ENCODE measurements at regions not wholly inside any gene's neighbourhood (a gene's known extent, or its start where the extent isn't known, plus 50 kb on each side); places are given as distances from the start of the nearest gene placed in this dataset.

DNA sequence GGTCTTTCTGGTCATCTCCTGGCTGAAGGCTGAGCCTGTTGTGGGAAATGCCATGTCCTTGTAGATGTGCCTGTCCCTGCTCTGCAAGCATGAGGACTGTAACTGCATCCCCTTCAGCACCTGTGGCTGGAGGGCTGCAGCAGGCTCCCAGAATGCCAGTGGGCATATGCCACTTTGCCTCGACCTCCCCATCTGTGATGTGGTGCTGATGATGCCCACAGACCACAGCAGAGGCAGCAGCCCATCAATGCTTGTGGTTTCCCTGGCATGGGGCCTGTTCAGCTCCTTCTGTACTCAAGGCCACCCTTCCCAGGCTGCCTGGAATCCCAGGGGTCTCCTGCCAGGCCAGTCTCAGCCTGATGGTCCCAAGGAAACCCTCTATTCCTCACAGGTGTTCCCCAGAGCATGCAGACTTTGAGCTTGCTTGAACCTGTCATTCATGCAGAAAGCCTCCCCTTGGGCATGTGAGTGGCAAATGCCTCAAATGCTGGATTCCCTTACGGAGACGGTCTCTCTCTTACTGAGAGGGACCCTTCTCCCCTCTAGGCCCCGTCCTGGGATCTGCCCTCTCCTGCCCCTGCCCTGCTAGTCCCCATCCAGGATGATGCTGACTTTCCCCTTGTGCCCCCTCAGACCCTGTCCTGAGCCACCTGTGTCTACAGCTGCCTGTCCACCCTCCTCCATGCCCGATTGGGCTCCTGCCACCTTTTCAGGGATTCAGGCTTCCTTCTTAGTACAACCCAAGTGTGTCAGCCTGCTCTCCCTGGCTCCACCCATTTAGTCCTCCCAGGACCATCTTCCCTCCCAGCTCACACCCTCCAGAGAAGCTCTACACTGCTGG, 50.9 kb upstream of the ANTXRL start:
- no peaks in the 10 kb centered on the region for H3K9me3 ChIP-seq
- intact Hi-C loops (cut with DNase I) = no loop called here
- ATAC-seq (no peak), DNase-seq (no peak)
- no peaks in the 10 kb centered on the region for H3K4me1 ChIP-seq
- TF ChIP-seq, protein P1, sequence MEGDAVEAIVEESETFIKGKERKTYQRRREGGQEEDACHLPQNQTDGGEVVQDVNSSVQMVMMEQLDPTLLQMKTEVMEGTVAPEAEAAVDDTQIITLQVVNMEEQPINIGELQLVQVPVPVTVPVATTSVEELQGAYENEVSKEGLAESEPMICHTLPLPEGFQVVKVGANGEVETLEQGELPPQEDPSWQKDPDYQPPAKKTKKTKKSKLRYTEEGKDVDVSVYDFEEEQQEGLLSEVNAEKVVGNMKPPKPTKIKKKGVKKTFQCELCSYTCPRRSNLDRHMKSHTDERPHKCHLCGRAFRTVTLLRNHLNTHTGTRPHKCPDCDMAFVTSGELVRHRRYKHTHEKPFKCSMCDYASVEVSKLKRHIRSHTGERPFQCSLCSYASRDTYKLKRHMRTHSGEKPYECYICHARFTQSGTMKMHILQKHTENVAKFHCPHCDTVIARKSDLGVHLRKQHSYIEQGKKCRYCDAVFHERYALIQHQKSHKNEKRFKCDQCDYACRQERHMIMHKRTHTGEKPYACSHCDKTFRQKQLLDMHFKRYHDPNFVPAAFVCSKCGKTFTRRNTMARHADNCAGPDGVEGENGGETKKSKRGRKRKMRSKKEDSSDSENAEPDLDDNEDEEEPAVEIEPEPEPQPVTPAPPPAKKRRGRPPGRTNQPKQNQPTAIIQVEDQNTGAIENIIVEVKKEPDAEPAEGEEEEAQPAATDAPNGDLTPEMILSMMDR (IDR thresholded peaks at IDR 0.05) = no peak
- H3K27me3 ChIP-seq = peaks cover 0 to 11% (median 0%) of the 10 kb centered on the region in 7 donors
- H3K27ac ChIP-seq = no peak overlapping the region
- WGBS, 2 donors = 72 to 74% methylated on average over 5 of the region's 5 CpGs
- no peak overlapping the region for H3K4me3 ChIP-seq
- H3K36me3 ChIP-seq = no peaks in the 10 kb centered on the region

DNA sequence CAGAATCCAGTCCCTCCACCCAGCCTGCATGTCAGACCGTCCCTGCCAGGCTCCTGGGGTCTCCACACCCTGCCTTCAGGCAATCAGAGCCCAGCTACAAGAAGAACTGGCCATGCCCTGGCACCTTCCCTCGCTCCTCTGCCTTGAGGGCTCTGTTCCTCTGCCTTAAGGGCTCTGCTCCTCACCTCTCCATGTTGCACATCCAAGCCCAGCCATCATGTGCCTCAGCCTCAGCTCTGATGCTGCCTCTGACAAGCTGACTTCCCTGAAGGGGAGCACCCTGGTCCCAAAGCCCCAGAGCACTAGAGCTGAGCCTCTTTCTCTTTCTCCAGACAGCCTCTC, 50.3 kb upstream of the ANTXRL start:
- TF ChIP-seq, protein P1 (IDR thresholded peaks at IDR 0.05) = no peak
- no peaks in the 10 kb centered on the region for H3K36me3 ChIP-seq
- peaks cover 0 to 1% (median 0%) of the 10 kb centered on the region in 11 donors for H3K9me3 ChIP-seq
- intact Hi-C loops (cut with DNase I) = no loop called here
- H3K4me3 ChIP-seq = no peak overlapping the region
- DNase-seq (no peak), ATAC-seq (no peak)
- WGBS, 2 donors = 84 to 89% methylated on average over 2 of the region's 2 CpGs
- H3K27ac ChIP-seq = no peak overlapping the region
- H3K4me1 ChIP-seq = no peaks in the 10 kb centered on the region
- peaks cover 0 to 9% (median 0%) of the 10 kb centered on the region in 7 donors for H3K27me3 ChIP-seq

DNA sequence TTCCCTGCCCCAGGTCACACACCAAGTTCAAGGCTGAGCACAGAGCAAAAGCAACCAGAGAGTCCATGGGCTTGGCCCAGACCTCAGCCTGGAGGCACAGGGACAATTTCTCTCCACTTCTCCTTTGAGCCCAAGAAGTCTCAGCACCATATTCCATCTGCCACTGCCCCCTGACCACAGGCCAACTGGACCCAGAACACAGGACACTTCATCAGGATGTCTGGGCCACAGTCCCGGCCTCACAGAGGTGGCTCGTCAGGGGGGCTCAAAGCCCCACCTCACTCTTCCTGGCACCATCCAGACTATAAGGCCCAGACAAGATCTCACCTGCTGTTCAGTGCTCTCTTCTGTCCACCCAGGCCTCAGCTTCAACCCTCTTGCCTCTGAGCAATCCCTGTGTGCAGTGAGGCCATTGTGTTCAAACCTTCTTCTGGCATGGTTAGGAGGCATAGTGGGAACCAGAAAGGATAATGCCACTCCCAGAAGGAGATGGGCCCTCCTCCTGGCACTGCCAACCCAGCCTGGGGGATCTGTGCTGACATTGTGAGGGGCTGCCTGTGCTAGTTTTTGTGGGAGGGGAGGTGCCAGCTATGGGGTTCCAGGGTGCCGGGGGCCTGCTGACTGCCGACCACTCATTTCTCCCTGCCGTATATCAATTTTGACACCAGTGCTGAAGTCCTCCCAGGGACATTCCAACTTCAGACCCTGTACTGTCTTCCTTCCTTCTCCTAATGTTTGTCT, 49.7 kb upstream of the ANTXRL start:
- no peaks in the 10 kb centered on the region for H3K4me1 ChIP-seq
- H3K36me3 ChIP-seq = no peaks in the 10 kb centered on the region
- ATAC-seq (no peak), DNase-seq (no peak)
- H3K9me3 ChIP-seq = peaks cover 0 to 7% (median 0%) of the 10 kb centered on the region in 11 donors
- no peak overlapping the region for H3K4me3 ChIP-seq
- intact Hi-C loops (cut with DNase I) = no loop called here
- no peak overlapping the region for H3K27ac ChIP-seq
- WGBS, 2 donors = 95 to 100% methylated on average over 5 of the region's 5 CpGs
- TF ChIP-seq, protein P1 (IDR thresholded peaks at IDR 0.05) = no peak
- H3K27me3 ChIP-seq = peaks cover 0 to 9% (median 0%) of the 10 kb centered on the region in 7 donors

Data from heart right ventricle (tissue), 16 donors.